ENCODE measurements at regions not wholly inside any gene's neighbourhood (a gene's known extent, or its start where the extent isn't known, plus 50 kb on each side); places are given as distances from the start of the nearest gene placed in this dataset.

DNA sequence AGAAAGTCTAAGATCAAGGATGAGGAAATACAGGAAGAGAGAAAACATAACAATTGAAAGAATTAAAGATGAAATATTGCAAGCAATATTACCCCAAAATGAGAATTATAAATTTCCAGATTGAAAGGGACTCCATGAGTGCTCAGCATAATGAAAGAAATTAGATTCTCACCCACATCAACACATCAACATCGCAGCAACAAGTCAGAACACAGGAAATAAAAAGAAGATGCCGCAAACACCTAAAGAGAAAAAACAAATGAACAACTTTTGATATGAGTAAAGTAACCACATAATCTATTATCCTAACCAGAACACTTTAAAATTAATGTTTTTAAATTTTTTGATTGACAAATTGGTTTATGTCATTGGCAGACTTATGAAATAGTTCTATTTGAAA, 318.3 kb upstream of the PTGER4 start:
- TF ChIP-seq, protein P1, sequence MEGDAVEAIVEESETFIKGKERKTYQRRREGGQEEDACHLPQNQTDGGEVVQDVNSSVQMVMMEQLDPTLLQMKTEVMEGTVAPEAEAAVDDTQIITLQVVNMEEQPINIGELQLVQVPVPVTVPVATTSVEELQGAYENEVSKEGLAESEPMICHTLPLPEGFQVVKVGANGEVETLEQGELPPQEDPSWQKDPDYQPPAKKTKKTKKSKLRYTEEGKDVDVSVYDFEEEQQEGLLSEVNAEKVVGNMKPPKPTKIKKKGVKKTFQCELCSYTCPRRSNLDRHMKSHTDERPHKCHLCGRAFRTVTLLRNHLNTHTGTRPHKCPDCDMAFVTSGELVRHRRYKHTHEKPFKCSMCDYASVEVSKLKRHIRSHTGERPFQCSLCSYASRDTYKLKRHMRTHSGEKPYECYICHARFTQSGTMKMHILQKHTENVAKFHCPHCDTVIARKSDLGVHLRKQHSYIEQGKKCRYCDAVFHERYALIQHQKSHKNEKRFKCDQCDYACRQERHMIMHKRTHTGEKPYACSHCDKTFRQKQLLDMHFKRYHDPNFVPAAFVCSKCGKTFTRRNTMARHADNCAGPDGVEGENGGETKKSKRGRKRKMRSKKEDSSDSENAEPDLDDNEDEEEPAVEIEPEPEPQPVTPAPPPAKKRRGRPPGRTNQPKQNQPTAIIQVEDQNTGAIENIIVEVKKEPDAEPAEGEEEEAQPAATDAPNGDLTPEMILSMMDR (IDR thresholded peaks at IDR 0.05): no peak
- no peak for TF ChIP-seq POLR2A (IDR thresholded peaks at IDR 0.05)

All from testis (tissue), 2 donors.